Suppressor macrophage treated with lipopolysaccharide for 1 hour (primary cell): ENCODE measurements at regions not wholly inside any gene's neighbourhood (a gene's known extent, or its start where the extent isn't known, plus 50 kb on each side); places are given as distances from the start of the nearest gene placed in this dataset.
"Not testable (repeated sequence)": the region's sequence is repeated elsewhere in the genome, so short reads cannot be mapped to it uniquely, and the experiment has no call there.

Experiments
- DNase-seq, 3 donors: peaks; one replicate each; pipeline ENCODE4 v3.0.0-alpha.2; 2020 to 2022

GRCh38 chr2:129006135-129006886 lies 687.6 kb upstream of the HS6ST1 start:
- DNase-seq, result no peak

DNA sequence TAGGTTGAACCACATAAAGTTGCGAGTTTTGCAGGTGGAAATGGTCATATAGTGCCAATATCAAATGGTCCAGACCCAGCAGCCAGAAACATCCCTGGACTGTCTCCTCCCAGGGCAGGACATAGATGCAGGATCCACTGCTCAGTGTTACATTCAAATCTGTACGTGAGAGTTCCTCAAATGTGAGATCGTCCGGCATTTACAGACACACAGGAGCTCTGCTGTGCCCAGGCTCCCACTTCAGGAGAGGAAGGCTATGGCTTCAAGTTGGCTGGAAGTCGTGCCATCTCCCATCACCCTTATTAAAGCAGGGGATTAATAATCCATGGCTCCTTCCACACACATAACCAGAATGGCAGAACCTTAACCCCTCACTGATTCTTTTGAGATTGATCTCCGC lies 688.2 kb upstream of the HS6ST1 start:
- DNase-seq, result no peak

GRCh38 chr2:129008055-129008880 lies 689.6 kb upstream of the HS6ST1 start:
- DNase-seq, result no peak

DNA sequence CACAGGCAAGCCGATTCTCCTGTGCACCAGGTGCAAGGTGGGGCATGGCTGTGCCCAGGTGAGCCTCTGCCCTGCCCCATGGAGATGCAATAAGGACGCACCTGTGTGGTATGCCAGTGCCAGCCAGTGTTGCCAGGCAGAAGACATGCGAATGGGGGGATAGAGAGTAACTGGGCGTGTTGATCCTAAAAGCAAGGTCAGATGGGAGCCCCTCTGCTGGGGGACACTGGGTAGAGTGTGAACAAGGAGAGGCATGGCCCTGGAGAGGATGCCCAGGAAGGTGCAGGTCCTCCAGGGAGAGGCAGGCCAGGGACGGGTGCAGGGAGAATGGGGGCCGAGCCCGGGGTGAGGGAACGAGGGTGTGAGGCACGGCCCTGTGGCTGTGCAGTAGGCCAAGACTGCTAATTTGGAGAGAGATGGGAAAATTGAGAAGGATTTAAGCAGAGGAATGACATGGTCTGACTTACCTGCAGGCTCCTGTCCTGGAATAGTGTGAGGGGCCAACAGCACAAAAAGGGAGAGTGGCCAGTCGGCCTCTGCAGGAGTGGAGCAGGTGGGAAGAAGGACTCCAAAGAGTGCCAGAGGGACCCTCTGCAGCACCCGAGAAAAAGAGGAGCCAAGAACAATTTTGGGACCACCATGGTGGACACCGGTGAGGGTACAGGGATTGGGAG lies 690.4 kb upstream of the HS6ST1 start:
- no peak for DNase-seq

- DNase-seq, result no peak
Observed at GRCh38 chr2:129009555-129010146, 691.0 kb upstream of the HS6ST1 start.

DNA sequence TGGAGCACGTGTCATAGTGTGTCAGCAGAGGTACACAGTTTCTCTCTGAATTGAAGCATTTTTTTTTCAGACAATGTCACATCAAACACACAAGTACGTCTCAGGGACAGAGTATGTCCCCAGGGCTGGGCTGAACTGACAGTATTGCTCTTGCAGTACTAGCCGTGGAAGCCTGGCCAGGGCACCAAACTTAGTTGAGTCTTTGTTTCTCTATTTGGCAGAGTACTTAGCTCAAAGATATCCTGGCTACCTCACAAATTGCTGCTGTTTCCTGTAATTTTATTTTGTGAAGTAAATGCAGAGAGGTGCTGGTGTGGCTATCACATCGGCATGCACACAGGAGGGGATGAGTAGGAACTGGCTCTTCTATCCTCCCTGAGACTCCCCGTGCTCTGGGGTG lies 691.6 kb upstream of the HS6ST1 start:
- DNase-seq, result no peak

DNA sequence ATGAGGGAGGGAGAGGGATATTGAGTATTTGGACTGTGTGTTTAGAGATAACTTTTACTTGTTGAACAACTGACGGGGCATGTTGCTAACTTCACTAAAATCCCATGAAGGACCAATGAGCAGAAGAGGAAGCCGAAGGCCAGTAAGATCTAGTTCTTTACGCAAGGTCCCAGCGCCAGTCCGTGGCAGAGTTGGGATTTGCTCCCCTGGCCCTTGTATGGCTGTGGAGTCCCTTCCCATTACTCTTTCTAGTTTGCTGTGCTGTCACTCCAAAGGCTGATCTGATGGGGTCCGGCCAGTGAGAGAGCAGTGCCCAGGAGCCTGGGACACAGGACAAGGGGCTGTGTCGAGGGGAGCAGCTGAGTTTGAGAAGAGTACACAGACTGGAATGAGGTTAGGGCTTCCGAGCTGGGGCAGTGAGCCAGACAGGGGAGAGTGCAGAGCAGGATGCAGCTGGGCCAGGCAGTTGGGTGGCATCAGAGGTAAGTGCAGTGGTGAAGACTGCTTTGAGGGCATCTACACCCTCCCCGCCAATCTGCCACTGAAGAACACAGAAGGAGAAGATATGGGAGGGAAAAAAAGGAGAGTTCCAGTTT lies 692.9 kb upstream of the HS6ST1 start:
- DNase-seq, result no peak

- no peak for DNase-seq
Observed at GRCh38 chr2:129014432-129014831, 695.8 kb upstream of the HS6ST1 start.

- no peak for DNase-seq
Observed at GRCh38 chr2:129015397-129016285, 697.0 kb upstream of the HS6ST1 start.

DNA sequence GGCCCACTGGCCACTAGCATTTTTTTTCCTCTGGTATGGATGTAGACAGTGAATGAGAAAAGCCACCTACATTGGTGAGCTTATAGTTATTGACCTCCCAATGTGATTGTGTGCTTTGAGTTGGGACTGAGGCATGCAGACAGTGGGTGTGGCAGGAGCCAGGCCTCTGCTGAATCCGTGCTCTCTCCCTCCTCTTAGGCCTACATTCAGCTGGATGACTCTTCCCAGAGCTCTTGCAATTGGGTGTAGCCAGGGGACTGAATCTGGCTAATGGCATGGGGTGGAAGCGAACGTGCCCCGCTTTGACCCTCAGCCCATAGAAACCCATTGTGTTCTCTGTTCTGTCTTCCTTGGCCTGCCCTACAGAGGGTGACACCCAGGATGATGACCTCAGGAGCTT lies 698.3 kb upstream of the HS6ST1 start:
- DNase-seq, result no peak

GRCh38 chr2:129024796-129025195 lies 706.1 kb upstream of the HS6ST1 start:
- DNase-seq, result no peak

DNA sequence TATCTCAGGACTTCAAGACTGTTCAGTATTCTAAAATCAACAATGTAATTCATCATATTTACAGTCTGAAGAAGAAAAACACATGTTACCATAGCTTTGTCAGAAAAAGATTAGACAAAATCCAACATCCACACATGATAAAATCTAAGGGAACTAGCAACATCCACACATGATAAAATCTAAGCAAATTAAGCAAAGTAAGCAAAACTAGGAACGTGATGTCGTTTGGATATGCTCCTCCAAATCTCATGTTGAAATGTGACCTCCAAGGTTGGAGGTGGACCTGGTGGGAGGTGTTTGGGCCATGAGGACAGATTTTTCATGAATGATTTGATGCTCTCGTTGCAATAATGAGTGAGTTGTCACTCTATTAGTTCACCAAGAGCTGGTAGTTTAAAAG lies 717.3 kb upstream of the HS6ST1 start:
- no peak for DNase-seq

DNA sequence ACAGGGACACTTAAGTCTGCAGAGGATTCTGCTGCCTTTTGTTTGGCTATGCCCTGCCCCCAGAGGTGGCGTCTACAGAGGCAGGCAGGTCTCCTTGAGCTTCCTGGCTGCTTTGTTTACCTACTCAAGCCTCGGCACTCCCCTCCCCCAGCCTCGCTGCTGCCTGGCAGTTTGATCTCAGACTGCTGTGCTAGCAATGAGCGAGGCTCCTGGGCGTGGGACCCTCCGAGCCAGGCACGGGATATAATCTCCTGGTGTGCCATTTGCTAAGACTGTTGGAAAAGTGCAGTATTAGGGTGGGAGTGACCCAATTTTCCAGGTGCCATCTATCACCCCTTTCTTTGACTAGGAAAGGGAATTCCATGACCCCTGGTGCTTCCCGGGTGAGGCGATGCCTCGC lies 725.0 kb upstream of the HS6ST1 start:
- not testable (repeated sequence) for DNase-seq

GRCh38 chr2:129046475-129046874 lies 727.8 kb upstream of the HS6ST1 start:
- not testable (repeated sequence) for DNase-seq

DNA sequence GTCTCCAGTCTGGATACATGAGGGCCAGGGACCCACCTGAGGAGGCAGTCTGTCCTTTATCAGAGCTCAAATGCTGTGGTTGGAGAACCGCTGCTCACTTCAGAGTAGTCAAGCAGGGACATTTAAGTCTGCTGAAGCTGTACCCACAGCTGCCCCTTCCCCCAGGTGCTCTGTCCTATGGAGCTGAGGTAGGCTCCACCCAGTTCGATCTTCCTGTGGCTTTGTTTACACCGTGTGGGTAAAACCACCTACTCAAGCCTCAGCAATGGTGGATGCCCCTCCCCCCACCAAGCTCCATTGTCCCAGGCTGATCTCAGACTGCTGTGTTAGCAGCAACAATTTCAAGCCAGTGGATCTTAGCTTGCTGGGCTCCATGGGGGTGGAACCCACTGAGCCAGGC lies 731.4 kb upstream of the HS6ST1 start:
- no peak for DNase-seq

GRCh38 chr2:129055242-129055641 lies 736.6 kb upstream of the HS6ST1 start:
- DNase-seq, result no peak

- DNase-seq, result no peak
Observed at GRCh38 chr2:129055824-129056223, 737.2 kb upstream of the HS6ST1 start.

- DNase-seq, result no peak
Observed at GRCh38 chr2:129056309-129056958, 737.8 kb upstream of the HS6ST1 start.

- DNase-seq, result no peak
Observed at GRCh38 chr2:129056959-129057317, 738.3 kb upstream of the HS6ST1 start.

- DNase-seq, result no peak
Observed at GRCh38 chr2:129058981-129059380, 740.3 kb upstream of the HS6ST1 start.

GRCh38 chr2:129059476-129059875 lies 740.8 kb upstream of the HS6ST1 start:
- DNase-seq, result no peak
